ENCODE measurements at regions not wholly inside any gene's neighbourhood (a gene's known extent, or its start where the extent isn't known, plus 50 kb on each side); places are given as distances from the start of the nearest gene placed in this dataset.

GRCh38 chr11:116605543-116606459, 167.0 kb downstream of the BUD13 start:
- peaks cover 36% of the 10 kb centered on the region for H3K27me3 Mint-ChIP-seq (ENCODE audit: low read depth)
- TF ChIP-seq, protein P1, sequence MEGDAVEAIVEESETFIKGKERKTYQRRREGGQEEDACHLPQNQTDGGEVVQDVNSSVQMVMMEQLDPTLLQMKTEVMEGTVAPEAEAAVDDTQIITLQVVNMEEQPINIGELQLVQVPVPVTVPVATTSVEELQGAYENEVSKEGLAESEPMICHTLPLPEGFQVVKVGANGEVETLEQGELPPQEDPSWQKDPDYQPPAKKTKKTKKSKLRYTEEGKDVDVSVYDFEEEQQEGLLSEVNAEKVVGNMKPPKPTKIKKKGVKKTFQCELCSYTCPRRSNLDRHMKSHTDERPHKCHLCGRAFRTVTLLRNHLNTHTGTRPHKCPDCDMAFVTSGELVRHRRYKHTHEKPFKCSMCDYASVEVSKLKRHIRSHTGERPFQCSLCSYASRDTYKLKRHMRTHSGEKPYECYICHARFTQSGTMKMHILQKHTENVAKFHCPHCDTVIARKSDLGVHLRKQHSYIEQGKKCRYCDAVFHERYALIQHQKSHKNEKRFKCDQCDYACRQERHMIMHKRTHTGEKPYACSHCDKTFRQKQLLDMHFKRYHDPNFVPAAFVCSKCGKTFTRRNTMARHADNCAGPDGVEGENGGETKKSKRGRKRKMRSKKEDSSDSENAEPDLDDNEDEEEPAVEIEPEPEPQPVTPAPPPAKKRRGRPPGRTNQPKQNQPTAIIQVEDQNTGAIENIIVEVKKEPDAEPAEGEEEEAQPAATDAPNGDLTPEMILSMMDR (IDR thresholded peaks at IDR 0.05; ENCODE audit: unreplicated experiment in 3 of 3), result peak; percentile 43 to 58 (median 54)
- H3K4me3 Mint-ChIP-seq, result no peak overlapping the region
- H3K9me3 Mint-ChIP-seq, result peaks cover 5% of the 10 kb centered on the region
- peaks cover 15% of the 10 kb centered on the region for H3K4me1 Mint-ChIP-seq
- no peaks in the 10 kb centered on the region for H3K36me3 Mint-ChIP-seq (ENCODE audit: low read depth)
- peak overlapping the region in 1 of 3 experiments; percentile 10 for H3K27ac Mint-ChIP-seq

GRCh38 chr11:116603728-116604323, 169.0 kb downstream of the BUD13 start:
- no peak overlapping the region for H3K4me3 Mint-ChIP-seq
- no peaks in the 10 kb centered on the region for H3K36me3 Mint-ChIP-seq (ENCODE audit: low read depth)
- TF ChIP-seq, protein P1 (IDR thresholded peaks at IDR 0.05; ENCODE audit: unreplicated experiment in 3 of 3), result no peak
- no peak overlapping the region for H3K27ac Mint-ChIP-seq
- H3K9me3 Mint-ChIP-seq, result peaks cover 4% of the 10 kb centered on the region
- H3K4me1 Mint-ChIP-seq, result peaks cover 15% of the 10 kb centered on the region
- peaks cover 35% of the 10 kb centered on the region for H3K27me3 Mint-ChIP-seq (ENCODE audit: low read depth)

DNA sequence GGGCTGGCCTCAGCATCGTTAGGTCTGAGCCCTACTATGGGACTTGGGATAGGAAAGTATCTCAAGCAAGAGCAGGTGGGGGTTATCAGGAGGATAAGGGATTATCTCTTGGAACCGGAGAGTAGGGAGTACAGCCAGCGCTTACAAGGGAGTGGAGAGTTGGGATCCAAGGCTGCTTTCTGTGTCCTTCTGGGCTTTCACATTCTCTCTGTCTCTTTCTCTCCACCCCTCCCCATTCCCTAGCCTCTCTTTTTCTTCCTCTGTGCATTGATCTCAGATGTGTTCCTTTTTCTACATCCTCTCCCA, 170.2 kb downstream of the BUD13 start:
- Mint-ChIP-seq H3K36me3 (ENCODE audit: low read depth) (no peaks in the 10 kb centered on the region), H3K4me3 (no peak overlapping the region), H3K27ac (no peak overlapping the region), H3K9me3 (peaks cover 4% of the 10 kb centered on the region), H3K27me3 (ENCODE audit: low read depth) (peaks cover 35% of the 10 kb centered on the region), H3K4me1 (peaks cover 15% of the 10 kb centered on the region)
- TF ChIP-seq, protein P1 (IDR thresholded peaks at IDR 0.05; ENCODE audit: unreplicated experiment in 3 of 3), result no peak

- peak overlapping the region in 1 of 3 experiments; percentile 59 for H3K27ac Mint-ChIP-seq
- TF ChIP-seq, protein P1 (IDR thresholded peaks at IDR 0.05; ENCODE audit: unreplicated experiment in 3 of 3), result no peak
- H3K4me1 Mint-ChIP-seq, result peaks cover 15% of the 10 kb centered on the region
- peaks cover 4% of the 10 kb centered on the region for H3K9me3 Mint-ChIP-seq
- H3K27me3 Mint-ChIP-seq (ENCODE audit: low read depth), result peaks cover 41% of the 10 kb centered on the region
- no peak overlapping the region for H3K4me3 Mint-ChIP-seq
- H3K36me3 Mint-ChIP-seq (ENCODE audit: low read depth), result no peaks in the 10 kb centered on the region
Measured at GRCh38 chr11:116601814-116602636, 170.8 kb downstream of the BUD13 start.

- Mint-ChIP-seq H3K27ac (no peak overlapping the region), H3K27me3 (ENCODE audit: low read depth) (peaks cover 34% of the 10 kb centered on the region), H3K36me3 (ENCODE audit: low read depth) (no peaks in the 10 kb centered on the region), H3K4me3 (no peak overlapping the region), H3K9me3 (peaks cover 3% of the 10 kb centered on the region), H3K4me1 (peaks cover 15% of the 10 kb centered on the region)
- TF ChIP-seq, protein P1 (IDR thresholded peaks at IDR 0.05; ENCODE audit: unreplicated experiment in 3 of 3), result no peak
Measured at GRCh38 chr11:116600930-116601329, 171.9 kb downstream of the BUD13 start.
